ENCODE measurements at regions not wholly inside any gene's neighbourhood (a gene's known extent, or its start where the extent isn't known, plus 50 kb on each side); places are given as distances from the start of the nearest gene placed in this dataset.
"Not testable (repeated sequence)": the region's sequence is repeated elsewhere in the genome, so short reads cannot be mapped to it uniquely, and the experiment has no call there.

GRCh38 chrX:34810916-34811315 lies 131.7 kb upstream of the FAM47B start:
- no peaks in the 10 kb centered on the region for H3K9me2 ChIP-seq (replicated peaks; ENCODE audit: insufficient read depth)
- H3K9me3 ChIP-seq (ENCODE audit: low read depth) = no peaks in the 10 kb centered on the region
- no peaks in the 10 kb centered on the region for H3K79me2 ChIP-seq
- no peaks in the 10 kb centered on the region for H4K20me1 ChIP-seq (ENCODE audit: insufficient read depth, poor library complexity, severe bottlenecking)
- no peak overlapping the region for H3K4me2 ChIP-seq
- H3K27me3 ChIP-seq = no peaks in the 10 kb centered on the region
- H3K27ac ChIP-seq = no peak overlapping the region
- H3K4me1 ChIP-seq (ENCODE audit: insufficient read depth) = no peaks in the 10 kb centered on the region
- 76% methylated on average over 2 of the region's 2 CpGs for WGBS (ENCODE audit: low lambda C conversion rate, missing lambda C conversion rate)
- no peaks in the 10 kb centered on the region for H3K36me3 ChIP-seq (replicated peaks; ENCODE audit: insufficient read depth, low read depth)
- DNase-seq (ENCODE audit: low spot score) = no peak
- TF ChIP-seq EZH2phosphoT487 (IDR thresholded peaks at IDR 0.05; ENCODE audit: low read depth, severe bottlenecking, unreplicated experiment) (no peak), EZH2 (IDR thresholded peaks at IDR 0.05; ENCODE audit: borderline replicate concordance) (no peak)
- TF ChIP-seq, protein P1, sequence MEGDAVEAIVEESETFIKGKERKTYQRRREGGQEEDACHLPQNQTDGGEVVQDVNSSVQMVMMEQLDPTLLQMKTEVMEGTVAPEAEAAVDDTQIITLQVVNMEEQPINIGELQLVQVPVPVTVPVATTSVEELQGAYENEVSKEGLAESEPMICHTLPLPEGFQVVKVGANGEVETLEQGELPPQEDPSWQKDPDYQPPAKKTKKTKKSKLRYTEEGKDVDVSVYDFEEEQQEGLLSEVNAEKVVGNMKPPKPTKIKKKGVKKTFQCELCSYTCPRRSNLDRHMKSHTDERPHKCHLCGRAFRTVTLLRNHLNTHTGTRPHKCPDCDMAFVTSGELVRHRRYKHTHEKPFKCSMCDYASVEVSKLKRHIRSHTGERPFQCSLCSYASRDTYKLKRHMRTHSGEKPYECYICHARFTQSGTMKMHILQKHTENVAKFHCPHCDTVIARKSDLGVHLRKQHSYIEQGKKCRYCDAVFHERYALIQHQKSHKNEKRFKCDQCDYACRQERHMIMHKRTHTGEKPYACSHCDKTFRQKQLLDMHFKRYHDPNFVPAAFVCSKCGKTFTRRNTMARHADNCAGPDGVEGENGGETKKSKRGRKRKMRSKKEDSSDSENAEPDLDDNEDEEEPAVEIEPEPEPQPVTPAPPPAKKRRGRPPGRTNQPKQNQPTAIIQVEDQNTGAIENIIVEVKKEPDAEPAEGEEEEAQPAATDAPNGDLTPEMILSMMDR (IDR thresholded peaks at IDR 0.05; ENCODE audit: poor library complexity) = no peak
- H2AFZ ChIP-seq = no peak overlapping the region
- no peak overlapping the region for H3K4me3 ChIP-seq

- no peaks in the 10 kb centered on the region for H3K36me3 ChIP-seq (replicated peaks; ENCODE audit: insufficient read depth, low read depth)
- H3K9me3 ChIP-seq (ENCODE audit: low read depth) = no peaks in the 10 kb centered on the region
- H3K4me3 ChIP-seq = no peak overlapping the region
- H3K79me2 ChIP-seq = no peaks in the 10 kb centered on the region
- H3K4me2 ChIP-seq = no peak overlapping the region
- H3K27ac ChIP-seq = no peak overlapping the region
- H3K9me2 ChIP-seq (replicated peaks; ENCODE audit: insufficient read depth) = no peaks in the 10 kb centered on the region
- H4K20me1 ChIP-seq (ENCODE audit: insufficient read depth, poor library complexity, severe bottlenecking) = no peaks in the 10 kb centered on the region
- WGBS (ENCODE audit: low lambda C conversion rate, missing lambda C conversion rate) = 52% methylated on average over 1 of the region's 1 CpG
- no peak overlapping the region for H2AFZ ChIP-seq
- no peaks in the 10 kb centered on the region for H3K27me3 ChIP-seq
- H3K4me1 ChIP-seq (ENCODE audit: insufficient read depth) = no peaks in the 10 kb centered on the region
- no peak for TF ChIP-seq EZH2 (IDR thresholded peaks at IDR 0.05; ENCODE audit: borderline replicate concordance)
- no peak for TF ChIP-seq EZH2phosphoT487 (IDR thresholded peaks at IDR 0.05; ENCODE audit: low read depth, severe bottlenecking, unreplicated experiment)
- TF ChIP-seq, protein P1 (IDR thresholded peaks at IDR 0.05; ENCODE audit: poor library complexity) = no peak
- no peak for DNase-seq (ENCODE audit: low spot score)
Measured at GRCh38 chrX:34813618-34814017, 129.0 kb upstream of the FAM47B start.

GRCh38 chrX:34826964-34827363 lies 115.6 kb upstream of the FAM47B start:
- Histone ChIP-seq H2AFZ (no peak overlapping the region), H3K4me1 (ENCODE audit: insufficient read depth) (no peaks in the 10 kb centered on the region), H4K20me1 (ENCODE audit: insufficient read depth, poor library complexity, severe bottlenecking) (no peaks in the 10 kb centered on the region), H3K27ac (no peak overlapping the region), H3K9me3 (ENCODE audit: low read depth) (no peaks in the 10 kb centered on the region), H3K36me3 (replicated peaks; ENCODE audit: insufficient read depth, low read depth) (no peaks in the 10 kb centered on the region), H3K27me3 (no peaks in the 10 kb centered on the region), H3K4me3 (no peak overlapping the region), H3K9me2 (replicated peaks; ENCODE audit: insufficient read depth) (no peaks in the 10 kb centered on the region), H3K79me2 (no peaks in the 10 kb centered on the region), H3K4me2 (no peak overlapping the region)
- no peak for TF ChIP-seq EZH2phosphoT487 (IDR thresholded peaks at IDR 0.05; ENCODE audit: low read depth, severe bottlenecking, unreplicated experiment)
- DNase-seq (ENCODE audit: low spot score) = no peak
- 48% methylated on average over 3 of the region's 3 CpGs for WGBS (ENCODE audit: low lambda C conversion rate, missing lambda C conversion rate)

DNA sequence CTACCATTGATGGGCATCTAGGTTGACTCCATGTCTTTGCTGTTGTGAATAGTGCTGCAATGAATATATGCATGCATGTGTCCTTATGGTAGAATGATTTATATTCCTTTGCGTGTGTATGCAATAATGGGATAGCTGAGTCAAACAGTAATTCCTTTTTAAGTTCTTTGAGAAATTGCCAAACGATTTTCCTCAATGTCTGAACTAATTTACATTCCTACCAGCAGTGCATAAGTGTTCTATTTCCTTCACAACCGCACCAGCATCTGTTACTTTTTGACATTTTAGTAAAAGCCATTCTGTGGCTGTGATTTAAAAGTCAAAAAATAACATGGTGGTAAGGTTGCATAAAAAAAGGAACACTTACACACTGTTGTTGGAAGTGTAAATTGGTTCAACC lies 103.1 kb upstream of the FAM47B start:
- no peak overlapping the region for H3K4me2 ChIP-seq
- H3K4me1 ChIP-seq (ENCODE audit: insufficient read depth) = no peaks in the 10 kb centered on the region
- 79% methylated on average over 3 of the region's 3 CpGs for WGBS (ENCODE audit: low lambda C conversion rate, missing lambda C conversion rate)
- no peak overlapping the region for H3K27ac ChIP-seq
- H3K79me2 ChIP-seq = no peaks in the 10 kb centered on the region
- H2AFZ ChIP-seq = no peak overlapping the region
- no peaks in the 10 kb centered on the region for H3K36me3 ChIP-seq (replicated peaks; ENCODE audit: insufficient read depth, low read depth)
- no peaks in the 10 kb centered on the region for H3K27me3 ChIP-seq
- no peak overlapping the region for H3K4me3 ChIP-seq
- no peak for DNase-seq (ENCODE audit: low spot score)
- no peaks in the 10 kb centered on the region for H3K9me2 ChIP-seq (replicated peaks; ENCODE audit: insufficient read depth)
- H4K20me1 ChIP-seq (ENCODE audit: insufficient read depth, poor library complexity, severe bottlenecking) = no peaks in the 10 kb centered on the region
- TF ChIP-seq, protein P1 (IDR thresholded peaks at IDR 0.05; ENCODE audit: poor library complexity) = no peak
- TF ChIP-seq EZH2 (IDR thresholded peaks at IDR 0.05; ENCODE audit: borderline replicate concordance) (no peak), EZH2phosphoT487 (IDR thresholded peaks at IDR 0.05; ENCODE audit: low read depth, severe bottlenecking, unreplicated experiment) (no peak)
- no peaks in the 10 kb centered on the region for H3K9me3 ChIP-seq (ENCODE audit: low read depth)

GRCh38 chrX:34841205-34841604 lies 101.4 kb upstream of the FAM47B start:
- DNase-seq (ENCODE audit: low spot score); H2AFZ ChIP-seq; H3K9me3 ChIP-seq (ENCODE audit: low read depth); H3K4me1 ChIP-seq (ENCODE audit: insufficient read depth); H3K27ac ChIP-seq; H3K4me3 ChIP-seq; H3K4me2 ChIP-seq; H3K79me2 ChIP-seq; H3K9me2 ChIP-seq (replicated peaks; ENCODE audit: insufficient read depth); H4K20me1 ChIP-seq (ENCODE audit: insufficient read depth, poor library complexity, severe bottlenecking); H3K36me3 ChIP-seq (replicated peaks; ENCODE audit: insufficient read depth, low read depth); H3K27me3 ChIP-seq: not testable (repeated sequence)
